Fibroblast of lung (primary cell): ENCODE measurements at regions not wholly inside any gene's neighbourhood (a gene's known extent, or its start where the extent isn't known, plus 50 kb on each side); places are given as distances from the start of the nearest gene placed in this dataset.

Source experiments
- CTCF ChIP-seq, 2 donors: IDR thresholded peaks in 1 of 2; conservative IDR thresholded peaks in 1 of 2; 1 replicate in 1 of 2; 2 replicates in 1 of 2; pipeline ENCODE4 v1.5.1; 2011 to 2012; ENCODE audit warnings: low read length in 2 of 2, control low read depth in 1 of 2, inconsistent platforms in 1 of 2, low read depth in 1 of 2, mild to moderate bottlenecking in 1 of 2
- EZH2 ChIP-seq: IDR thresholded peaks from 2 replicates; pipeline ENCODE4 v1.5.1; 2012; ENCODE audit warnings: low read length, control low read depth, mild to moderate bottlenecking; ENCODE audit errors: missing control alignments

- no peak for TF ChIP-seq CTCF (conservative IDR thresholded peaks at IDR 0.05 in 1 of 2, IDR thresholded peaks at IDR 0.05 in 1 of 2; ENCODE audit: low read depth in 1 of 2, low read length in 2 of 2)
- TF ChIP-seq EZH2 = no peak
Measured at GRCh38 chr5:167296661-167297060, 994.8 kb upstream of the WWC1 start.
